HepG2 (cell line): ENCODE measurements at regions not wholly inside any gene's neighbourhood (a gene's known extent, or its start where the extent isn't known, plus 50 kb on each side); places are given as distances from the start of the nearest gene placed in this dataset.
"Not testable (repeated sequence)": the region's sequence is repeated elsewhere in the genome, so short reads cannot be mapped to it uniquely, and the experiment has no call there.

ENCODE experiments used
- ATAC-seq: fragments of 200-7000 bp; cut with Tn5 transposase; 3 replicates; pipeline ENCODE4 v1.9.1; 2020; ENCODE audit warnings: mild to moderate bottlenecking, moderate library complexity
- BruUV-seq: library from RNA; stranded (reverse); fragments of 400-500 nt; replicated peaks from 2 replicates; lab custom pipeline; 2021; lab: Mats Ljungman, UMichigan
- CTCF ChIA-PET: fragments of 300-600 bp; formaldehyde crosslinking; extraction: SDS; loops from one replicate; lab custom pipeline; 2021; ENCODE audit warnings: low total read pairs, inconsistent platforms, low intra/inter-chr PET ratio; lab: Yijun Ruan, JAX
- POLR2A ChIA-PET: fragments of 350-600 bp; sonication (Branson Sonifier 250); formaldehyde crosslinking; loops from one replicate; lab custom pipeline; 2020; ENCODE audit warnings: antibody characterized with exemption, inconsistent platforms; lab: Yijun Ruan, JAX
- DNase-seq: peaks from one replicate; pipeline ENCODE4 v3.0.0-alpha.2; 2015; ENCODE audit warnings: low spot score
- FAIRE-seq: peaks from 3 replicates; lab custom pipeline; 2011; peaks lifted over from hg19 to GRCh38; lab: Jason Lieb, UNC
- H2AFZ ChIP-seq: one replicate; pipeline ENCODE4 v1.6.1; 2011; ENCODE audit warnings: low read length, inconsistent platforms
- H3K27ac ChIP-seq: fragments of 300-600 bp; 3 replicates; pipeline ENCODE4 v1.8.0; 2011; ENCODE audit warnings: mixed run types, mild to moderate bottlenecking, mixed read lengths, low read length, inconsistent platforms; ENCODE audit not compliant: insufficient read depth; ENCODE audit errors: extremely low read length
- H3K27me3 ChIP-seq, 2 experiments: fragments of 200-600 bp in 1 of 2; 2 replicates in 1 of 2; 3 replicates in 1 of 2; pipeline versions ENCODE4 v1.6.0 to v1.8.0; 2011; ENCODE audit warnings: low read length in 2 of 2, mild to moderate bottlenecking in 2 of 2, moderate library complexity in 2 of 2, inconsistent platforms in 1 of 2; ENCODE audit not compliant: insufficient read depth in 2 of 2, control insufficient read depth in 1 of 2
- H3K36me3 ChIP-seq, 2 experiments: fragments of 200-600 bp in 1 of 2; replicated peaks in 1 of 2; 2 replicates in 1 of 2; 3 replicates in 1 of 2; pipeline versions ENCODE4 v1.5.1 to v1.8.0; 2011; ENCODE audit warnings: low read length in 2 of 2, inconsistent platforms in 1 of 2; ENCODE audit not compliant: insufficient read depth in 2 of 2, control insufficient read depth in 1 of 2
- H3K4me1 ChIP-seq: 2 replicates; pipeline ENCODE4 v1.5.1; 2012; ENCODE audit warnings: low read length, inconsistent platforms; ENCODE audit not compliant: insufficient read depth
- H3K4me2 ChIP-seq: 2 replicates; pipeline ENCODE4 v1.6.0; 2011; ENCODE audit warnings: low read depth, low read length, inconsistent platforms
- H3K4me3 ChIP-seq, 3 experiments: fragments of 200-600 bp in 1 of 3; sonication (generic), shearing (Covaris generic) in 1 of 3; replicated peaks in 1 of 3; 2 replicates each; pipeline ENCODE4 v1.5.1; 2011 to 2016; ENCODE audit warnings: low read length in 3 of 3, inconsistent platforms in 2 of 3, low read depth in 2 of 3, mild to moderate bottlenecking in 2 of 3, control low read depth in 1 of 3, mixed read lengths in 1 of 3; ENCODE audit not compliant: insufficient read depth in 1 of 3
- H3K79me2 ChIP-seq: one replicate; pipeline ENCODE4 v1.6.1; 2011; ENCODE audit warnings: low read length, inconsistent platforms; ENCODE audit not compliant: insufficient read depth
- H3K9ac ChIP-seq: 2 replicates; pipeline ENCODE4 v1.6.0; 2011; ENCODE audit warnings: mild to moderate bottlenecking, low read depth, low read length, inconsistent platforms; ENCODE audit not compliant: insufficient read depth
- H3K9me3 ChIP-seq: 2 replicates; pipeline ENCODE4 v1.5.1; 2012; ENCODE audit warnings: mild to moderate bottlenecking, low read length
- H4K20me1 ChIP-seq: 2 replicates; pipeline ENCODE4 v1.6.0; 2011; ENCODE audit warnings: inconsistent platforms, mild to moderate bottlenecking, low read length, moderate library complexity; ENCODE audit not compliant: insufficient read depth
- AKAP8 ChIP-seq: sonication (generic); formaldehyde crosslinking; IDR thresholded peaks from 2 replicates; pipeline ENCODE4 v1.5.1; 2020; ENCODE audit warnings: mild to moderate bottlenecking, missing genetic modification reagents
- ELF3 ChIP-seq: IDR thresholded peaks from 2 replicates; pipeline ENCODE4 v1.6.1; 2016; ENCODE audit warnings: missing genetic modification reagents, missing compliant biosample characterization
- HOXA3 ChIP-seq: sonication (generic); formaldehyde crosslinking; IDR thresholded peaks from 2 replicates; pipeline ENCODE4 v1.5.0; 2020; ENCODE audit warnings: missing genetic modification reagents
- YEATS4 ChIP-seq: sonication (generic); formaldehyde crosslinking; IDR thresholded peaks from 2 replicates; pipeline ENCODE4 v1.4.0; 2020; ENCODE audit warnings: missing genetic modification reagents, borderline replicate concordance
- ZBTB21 ChIP-seq: sonication (generic); formaldehyde crosslinking; IDR thresholded peaks from 2 replicates; pipeline ENCODE4 v1.4.0; 2020; ENCODE audit warnings: missing genetic modification reagents
- ZNF12 ChIP-seq: sonication (generic); formaldehyde crosslinking; IDR thresholded peaks from 2 replicates; pipeline ENCODE4 v1.5.0; 2020; ENCODE audit warnings: missing genetic modification reagents
- ZNF329 ChIP-seq: sonication (generic); formaldehyde crosslinking; IDR thresholded peaks from 2 replicates; pipeline ENCODE4 v1.9.0; 2021; ENCODE audit warnings: low read depth, mild to moderate bottlenecking, missing genetic modification reagents
- ZNF563 ChIP-seq: sonication (generic); formaldehyde crosslinking; IDR thresholded peaks from 2 replicates; pipeline ENCODE4 v1.8.0; 2022; ENCODE audit warnings: mild to moderate bottlenecking, moderate library complexity, missing genetic modification reagents
- ZNF576 ChIP-seq: sonication (generic); formaldehyde crosslinking; IDR thresholded peaks from 2 replicates; pipeline ENCODE4 v1.4.0; 2020; ENCODE audit warnings: mild to moderate bottlenecking, missing genetic modification reagents
- ZNF766 ChIP-seq: sonication (generic); formaldehyde crosslinking; IDR thresholded peaks from 2 replicates; pipeline ENCODE4 v1.5.0; 2020; ENCODE audit warnings: missing genetic modification reagents, borderline replicate concordance
- ZNF83 ChIP-seq: sonication (generic); formaldehyde crosslinking; IDR thresholded peaks from 2 replicates; pipeline ENCODE4 v1.4.0; 2020; ENCODE audit warnings: missing genetic modification reagents, mild to moderate bottlenecking, borderline replicate concordance
- WGBS: methylation state at CpG from one replicate; pipeline ENCODE4 v1.1.6; 2017; ENCODE audit warnings: low lambda C conversion rate; 5-methylcytosine and 5-hydroxymethylcytosine counted together
- in situ Hi-C: cut with HindIII; loops from 2 replicates; pipeline ENCODE4 v1.10.0; 2017; ENCODE audit warnings: low pct_unique_long_range_greater_than_20kb; ENCODE audit not compliant: extremely low pct_ligation_motif_present
- intact Hi-C: fragments of 100-400 bp; cut with micrococcal nuclease; formaldehyde crosslinking; loops from one replicate; pipeline ENCODE4 v1.10.0; 2022; ENCODE audit not compliant: unreplicated experiment

DNA sequence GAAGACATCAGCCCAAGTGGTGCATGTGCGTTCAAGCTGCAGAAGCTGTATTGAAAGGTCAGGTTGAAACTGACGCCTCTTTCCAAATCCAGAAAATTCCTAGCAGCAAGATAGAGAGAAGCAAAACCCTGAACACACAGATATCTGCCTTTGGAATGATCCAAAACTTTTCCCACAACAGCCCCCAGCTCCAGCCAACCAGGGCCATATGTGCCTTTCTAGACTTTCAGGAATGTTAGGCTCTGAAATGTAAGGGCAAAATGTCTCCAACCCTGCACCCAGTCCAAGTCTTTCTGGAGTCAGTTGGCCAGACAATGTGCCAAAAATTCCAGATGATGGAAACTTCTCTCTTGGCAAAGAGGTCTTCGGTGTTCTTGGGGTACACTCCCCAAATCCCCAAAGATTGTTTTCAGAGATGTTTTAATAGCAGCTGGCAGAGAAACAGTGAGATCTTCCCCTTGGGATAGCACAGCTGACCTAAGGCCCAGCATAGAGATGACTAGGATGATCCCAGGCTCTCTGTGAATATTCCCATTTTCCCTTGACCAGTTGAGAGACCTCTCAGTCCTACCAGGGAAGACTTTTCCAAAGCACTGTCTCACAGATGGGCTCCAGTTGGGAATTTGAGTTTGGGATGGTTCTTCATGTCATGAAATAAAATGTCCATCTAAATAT is 440.4 kb upstream of the CD180 start:
- no peak for TF ChIP-seq ELF3
- no peak for TF ChIP-seq ZNF329 (CRISPR knock-in tag)
- TF ChIP-seq ZNF576 (CRISPR knock-in tag): no peak
- TF ChIP-seq ZNF563 (CRISPR knock-in tag): no peak
- Histone ChIP-seq H3K9ac (no peak overlapping the region), H3K27me3 (no peaks in the 10 kb centered on the region; a peak in 2 of 5 replicates), H3K4me3 (no peak overlapping the region), H3K4me2 (no peak overlapping the region), H3K79me2 (no peaks in the 10 kb centered on the region), H4K20me1 (no peaks in the 10 kb centered on the region), H3K9me3 (peaks cover 8% of the 10 kb centered on the region), H2AFZ (no peak overlapping the region), H3K36me3 (no peaks in the 10 kb centered on the region), H3K27ac (no peak overlapping the region), H3K4me1 (no peaks in the 10 kb centered on the region)
- ChIA-PET POLR2A (no interaction called here), CTCF (no interaction called here)
- DNase-seq (no peak), ATAC-seq (no peak), FAIRE-seq (no peak)
- BruUV-seq: no TSS peak
- intact Hi-C loops (no loop called here), in situ Hi-C loops (no loop called here)
- 21% methylated on average over 2 of the region's 3 CpGs for whole genome bisulfite sequencing

DNA sequence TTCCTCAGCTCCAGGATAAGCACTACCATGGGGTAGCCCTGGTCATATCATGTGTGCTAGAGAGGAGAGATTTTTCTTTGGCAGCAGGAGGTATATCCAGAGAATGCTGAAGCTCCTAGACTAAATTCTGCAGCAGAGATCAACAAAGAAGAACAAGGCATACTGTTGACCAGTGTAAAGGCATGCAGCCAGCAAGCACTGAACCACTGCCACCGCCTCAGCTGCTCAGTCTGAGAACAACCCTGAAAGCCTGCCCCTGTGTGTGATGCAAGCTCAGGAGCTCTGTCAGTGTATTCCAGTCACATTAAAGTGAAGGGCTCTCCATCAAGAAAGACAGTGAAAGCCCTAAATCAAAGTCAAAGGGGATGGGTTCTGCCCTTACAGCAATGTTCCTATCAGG is 439.5 kb upstream of the CD180 start:
- BruUV-seq: no TSS peak
- Histone ChIP-seq H3K4me2 (no peak overlapping the region), H3K79me2 (no peaks in the 10 kb centered on the region), H3K27ac (no peak overlapping the region), H3K36me3 (no peaks in the 10 kb centered on the region), H3K9ac (no peak overlapping the region), H3K27me3 (no peaks in the 10 kb centered on the region; a peak in 2 of 5 replicates), H2AFZ (no peak overlapping the region)
- in situ Hi-C loops: no loop called here
- CTCF ChIA-PET: no interaction called here
- DNase-seq: no peak
- TF ChIP-seq YEATS4 (CRISPR knock-in tag): no peak
- no peak for TF ChIP-seq ZNF12 (CRISPR knock-in tag)
- TF ChIP-seq ZNF766 (CRISPR knock-in tag): no peak
- TF ChIP-seq HOXA3 (CRISPR knock-in tag): no peak
- no peak for TF ChIP-seq ZNF83 (CRISPR knock-in tag)
- no peak for TF ChIP-seq ZBTB21 (CRISPR knock-in tag)
- TF ChIP-seq AKAP8 (CRISPR knock-in tag): no peak
- TF ChIP-seq, all 625 proteins: peak for 0
- no peak overlapping the region for H3K4me3 ChIP-seq
- no peaks in the 10 kb centered on the region for H3K4me1 ChIP-seq
- FAIRE-seq (no peak), ATAC-seq (no peak)
- POLR2A ChIA-PET: no interaction called here
- no peaks in the 10 kb centered on the region for H4K20me1 ChIP-seq
- intact Hi-C loops: no loop called here
- H3K9me3 ChIP-seq: peaks cover 8% of the 10 kb centered on the region
- 14% methylated on average over 1 of the region's 1 CpG for WGBS

- BruUV-seq, H3K4me2 ChIP-seq, H3K27ac ChIP-seq, intact Hi-C loops, H2AFZ ChIP-seq, ATAC-seq, H3K4me3 ChIP-seq, H4K20me1 ChIP-seq, DNase-seq, H3K36me3 ChIP-seq, FAIRE-seq, H3K9ac ChIP-seq, H3K27me3 ChIP-seq, H3K4me1 ChIP-seq, CTCF ChIA-PET, H3K79me2 ChIP-seq, H3K9me3 ChIP-seq, in situ Hi-C loops, POLR2A ChIA-PET: not testable (repeated sequence)
These were observed 430.5 kb upstream of the CD180 start for GRCh38 chr5:67627079-67627478.
